GM12891 (cell line): ENCODE measurements at regions not wholly inside any gene's neighbourhood (a gene's known extent, or its start where the extent isn't known, plus 50 kb on each side); places are given as distances from the start of the nearest gene placed in this dataset.
"Not testable (repeated sequence)": the region's sequence is repeated elsewhere in the genome, so short reads cannot be mapped to it uniquely, and the experiment has no call there.

Experiments
- DNase-seq: peaks from one replicate; pipeline ENCODE4 v3.0.0; 2011; ENCODE audit warnings: low spot score; ENCODE audit not compliant: insufficient read length
- FAIRE-seq: peaks from 2 replicates; lab custom pipeline; 2011; peaks lifted over from hg19 to GRCh38; lab: Jason Lieb, UNC
- PAX5 ChIP-seq: IDR thresholded peaks from 2 replicates; pipeline ENCODE4 v1.6.1; 2011; ENCODE audit warnings: low read length, moderate library complexity, mild to moderate bottlenecking; ENCODE audit not compliant: insufficient read depth, severe bottlenecking
- POLR2A ChIP-seq: IDR thresholded peaks from 2 replicates; pipeline ENCODE4 v1.6.1; 2011; ENCODE audit warnings: low read depth, low read length, control low read depth
- POLR2AphosphoS5 ChIP-seq: IDR thresholded peaks from 2 replicates; pipeline ENCODE4 v1.6.1; 2011; ENCODE audit warnings: low read depth, low read length, control low read depth
- POU2F2 ChIP-seq: IDR thresholded peaks from 2 replicates; pipeline ENCODE4 v1.6.1; 2011; ENCODE audit warnings: low read depth, mild to moderate bottlenecking, control low read depth, low read length, moderate library complexity
- SPI1 ChIP-seq: IDR thresholded peaks from 2 replicates; pipeline ENCODE4 v1.6.1; 2011; ENCODE audit warnings: low read depth, low read length, control low read depth
- TAF1 ChIP-seq: IDR thresholded peaks from 2 replicates; pipeline ENCODE4 v1.6.1; 2011; ENCODE audit warnings: low read depth, low read length, control low read depth

DNA sequence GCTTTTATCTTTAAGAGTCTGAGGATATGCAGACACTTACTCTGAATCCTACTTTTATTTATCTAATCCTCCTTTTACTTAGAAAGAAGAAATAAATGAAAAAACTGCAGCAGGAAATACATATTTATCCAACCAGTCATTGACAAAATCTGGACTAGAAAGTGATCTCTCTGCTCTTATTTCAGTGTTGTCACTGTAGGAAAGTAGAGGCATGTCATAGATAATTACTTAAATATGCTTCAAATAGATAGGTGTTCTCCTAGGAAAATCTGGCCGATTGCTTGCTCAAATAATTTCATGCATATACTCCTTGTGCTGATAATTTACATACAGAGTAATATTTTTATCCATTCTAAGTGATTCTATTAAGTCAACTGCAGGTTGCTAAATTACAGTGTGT, 2001.9 kb upstream of the C9orf72 start:
- DNase-seq: no peak
- FAIRE-seq: no peak
- TF ChIP-seq TAF1 (no peak), POU2F2 (no peak), SPI1 (no peak), PAX5 (no peak), POLR2AphosphoS5 (no peak), POLR2A (no peak)

DNA sequence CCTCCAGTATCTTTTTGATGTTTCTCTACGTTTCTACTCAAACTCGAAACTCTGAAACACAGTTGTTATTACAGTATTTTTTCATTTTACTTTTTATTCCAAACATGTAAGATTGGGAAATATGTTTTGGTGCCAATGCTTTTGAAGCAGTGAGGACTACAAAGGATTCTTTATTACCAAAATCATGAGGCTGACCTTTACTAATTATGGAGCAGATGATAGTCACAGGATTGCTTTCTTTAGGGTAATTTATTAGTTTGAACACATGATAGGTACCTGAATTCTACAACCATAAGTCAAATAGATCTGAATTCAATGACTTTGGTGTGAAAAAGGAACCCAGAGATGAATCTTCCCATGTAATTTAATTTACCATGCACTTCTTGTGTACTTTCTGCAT, 2015.1 kb upstream of the C9orf72 start:
- FAIRE-seq (no peak), DNase-seq (no peak)
- TF ChIP-seq PAX5 (no peak), POLR2A (no peak), SPI1 (no peak), TAF1 (no peak), POU2F2 (no peak), POLR2AphosphoS5 (no peak)

- TF ChIP-seq POLR2A (no peak), TAF1 (no peak), POLR2AphosphoS5 (no peak), POU2F2 (no peak), SPI1 (no peak), PAX5 (no peak)
- FAIRE-seq (no peak), DNase-seq (no peak)
Measured at GRCh38 chr9:29609282-29609681, 2036.0 kb upstream of the C9orf72 start.

DNA sequence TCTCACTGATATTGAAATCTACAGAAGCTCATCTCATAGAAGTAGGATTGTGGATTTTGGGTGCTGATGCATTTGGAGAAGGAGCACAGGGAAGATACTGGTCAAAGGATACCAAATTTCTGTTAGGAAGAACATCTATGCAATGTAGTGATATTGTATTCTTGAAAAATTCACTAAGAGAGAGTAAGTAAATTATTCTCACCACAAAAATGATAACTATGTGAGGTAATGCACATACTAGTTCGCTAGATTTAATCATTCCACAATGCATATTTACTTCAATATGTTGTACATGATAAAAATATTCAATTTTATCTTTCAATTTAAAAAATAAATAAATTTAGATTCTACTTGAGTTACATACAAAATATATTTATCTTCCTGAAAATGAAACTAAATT, 2040.5 kb upstream of the C9orf72 start:
- no peak for FAIRE-seq
- TF ChIP-seq POLR2A (no peak), POU2F2 (no peak)
- DNase-seq: no peak

DNA sequence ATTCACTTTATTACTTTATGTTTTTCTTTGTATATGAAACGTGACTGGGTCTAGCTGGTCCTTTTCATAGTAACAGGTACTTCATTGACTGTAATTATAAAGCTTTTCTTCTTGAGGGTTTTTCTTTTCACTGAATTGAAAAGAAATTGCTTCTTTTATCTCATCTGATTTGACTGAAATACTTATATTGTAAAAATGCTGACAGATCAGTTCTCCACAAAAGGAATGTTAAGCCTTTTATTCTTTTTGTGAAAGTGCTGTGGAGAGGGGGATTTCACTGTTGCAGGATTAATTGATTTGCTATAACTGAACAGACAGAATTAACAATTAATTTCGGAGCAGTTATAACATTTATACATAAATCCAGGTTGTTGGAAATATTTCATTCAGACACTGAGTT, 2043.6 kb upstream of the C9orf72 start:
- TF ChIP-seq PAX5 (no peak), POLR2A (no peak), TAF1 (no peak), POU2F2 (no peak), SPI1 (no peak), POLR2AphosphoS5 (no peak)
- DNase-seq (no peak), FAIRE-seq (no peak)

DNA sequence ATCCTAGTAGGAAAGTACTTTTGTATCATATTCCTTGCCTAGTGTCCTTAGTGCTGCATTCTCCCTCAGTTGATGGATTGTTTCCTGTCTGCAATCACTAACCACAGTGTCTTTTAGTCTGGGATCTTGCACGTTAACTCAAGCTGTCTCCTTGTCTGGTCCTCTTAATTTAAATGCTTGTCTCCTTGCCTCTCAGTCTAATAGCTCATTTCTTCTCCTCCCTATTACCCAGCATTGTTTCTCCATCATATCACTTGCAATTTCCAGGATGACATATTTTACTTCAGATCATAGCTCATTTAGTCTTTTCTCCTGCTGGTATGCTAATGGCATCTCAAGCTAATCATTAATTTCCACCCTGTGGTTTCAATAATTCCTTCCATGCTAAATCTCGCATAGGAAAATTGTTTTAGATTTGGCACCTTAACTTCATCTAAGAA, 2052.0 kb upstream of the C9orf72 start:
- FAIRE-seq (no peak), DNase-seq (no peak)

DNA sequence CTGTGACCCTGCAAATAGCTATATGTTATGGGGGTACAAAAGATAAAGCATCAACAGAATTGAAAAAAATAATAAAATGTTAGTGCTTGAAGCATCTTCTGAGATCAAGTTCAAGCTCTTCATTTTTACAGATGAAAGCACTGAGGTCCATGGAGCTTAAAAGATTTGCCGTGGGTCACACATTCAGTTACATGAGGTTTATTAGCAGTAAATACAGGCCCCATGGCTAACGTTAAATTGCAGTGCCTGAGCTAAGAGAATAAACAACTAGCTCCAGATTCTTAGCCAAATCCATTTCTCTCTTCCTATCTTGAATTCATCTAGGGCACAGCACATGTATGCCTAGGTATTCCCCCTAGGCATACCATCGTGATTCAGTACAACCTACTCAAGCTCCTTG, 2052.7 kb upstream of the C9orf72 start:
- DNase-seq: no peak
- TF ChIP-seq POU2F2 (no peak), SPI1 (no peak), POLR2AphosphoS5 (no peak), TAF1 (no peak), POLR2A (no peak), PAX5 (no peak)
- no peak for FAIRE-seq

More for the DNA sequence above, 2052.0 kb upstream of the C9orf72 start:
- TF ChIP-seq PAX5 (no peak), POU2F2 (no peak), POLR2AphosphoS5 (no peak), TAF1 (no peak), POLR2A (no peak), SPI1 (no peak)

DNA sequence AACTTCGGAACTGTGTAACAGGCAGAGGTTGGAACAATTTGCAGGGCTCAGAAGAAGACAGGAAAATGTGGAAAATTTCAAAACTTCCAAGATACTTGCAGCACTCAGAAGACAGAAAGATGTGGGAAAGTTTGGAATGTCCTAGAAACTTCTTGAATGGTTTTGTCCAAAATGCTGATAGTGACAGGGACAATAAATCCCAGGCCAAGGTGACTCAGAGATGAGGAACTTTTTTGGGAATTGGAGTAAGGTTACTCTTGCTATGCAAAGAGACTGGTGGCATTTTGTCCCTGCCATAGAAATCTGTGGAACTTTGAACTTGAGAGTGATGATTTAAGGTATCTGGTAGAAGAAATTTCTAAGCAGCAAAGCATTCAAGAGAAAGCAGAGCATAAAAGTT, 2055.6 kb upstream of the C9orf72 start:
- DNase-seq, FAIRE-seq: not testable (repeated sequence)

- DNase-seq (no peak), FAIRE-seq (no peak)
- TF ChIP-seq POLR2A: no peak
- TF ChIP-seq POLR2AphosphoS5: no peak
- no peak for TF ChIP-seq SPI1
- no peak for TF ChIP-seq TAF1
- no peak for TF ChIP-seq PAX5
- no peak for TF ChIP-seq POU2F2
Measured at GRCh38 chr9:29637471-29638237, 2064.4 kb upstream of the C9orf72 start.

DNA sequence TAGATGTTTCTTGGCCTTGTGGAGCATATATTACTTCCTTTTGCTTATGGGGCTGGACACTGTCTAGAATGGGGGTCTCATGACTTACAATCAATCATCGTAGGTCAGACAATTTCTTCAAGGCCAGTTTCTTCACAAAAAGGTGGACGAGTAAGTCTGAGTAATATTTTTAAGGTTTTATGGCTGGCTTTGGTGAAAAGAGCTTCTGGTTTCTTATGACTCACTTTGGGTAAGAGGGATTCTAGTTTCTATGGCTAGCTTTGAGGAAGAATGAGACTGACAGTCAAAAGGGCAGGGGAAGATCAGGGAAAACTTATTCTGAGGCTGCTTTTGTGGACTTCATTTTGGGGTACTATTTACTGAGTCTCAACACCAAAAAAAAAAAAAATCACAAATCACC, 2067.2 kb upstream of the C9orf72 start:
- DNase-seq (no peak), FAIRE-seq (no peak)

DNA sequence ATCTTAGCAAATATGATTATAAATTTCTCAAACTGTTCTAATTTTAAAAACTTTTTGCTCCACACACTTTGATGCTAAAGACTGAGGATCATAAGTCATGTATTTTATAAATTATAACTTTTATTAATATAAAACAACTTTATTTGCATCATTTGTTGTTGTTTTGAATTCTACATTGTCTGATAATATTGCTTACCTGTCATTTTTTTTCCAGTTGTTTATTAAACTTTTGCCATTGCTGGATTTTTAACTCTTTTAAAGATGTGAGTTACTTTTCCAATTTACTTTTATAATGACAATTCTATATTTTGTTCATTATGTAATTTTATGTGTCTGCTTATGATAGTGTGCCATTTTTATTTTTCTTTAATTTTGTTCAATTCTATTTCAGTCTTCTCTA, 2071.2 kb upstream of the C9orf72 start:
- DNase-seq (no peak), FAIRE-seq (no peak)
- TF ChIP-seq SPI1: no peak
- TF ChIP-seq PAX5: no peak
- no peak for TF ChIP-seq TAF1
- no peak for TF ChIP-seq POLR2A
- no peak for TF ChIP-seq POLR2AphosphoS5
- no peak for TF ChIP-seq POU2F2

More for the DNA sequence above, 2067.2 kb upstream of the C9orf72 start:
- TF ChIP-seq SPI1: no peak
